Activated CD4-positive, CD25-positive, alpha-beta regulatory T cell (primary cell): ENCODE measurements at regions not wholly inside any gene's neighbourhood (a gene's known extent, or its start where the extent isn't known, plus 50 kb on each side); places are given as distances from the start of the nearest gene placed in this dataset.
"Not testable (repeated sequence)": the region's sequence is repeated elsewhere in the genome, so short reads cannot be mapped to it uniquely, and the experiment has no call there.

ENCODE experiments used
- DNase-seq, 4 experiments: peaks; one replicate each; lab custom pipeline; 2025; lab: John Stamatoyannopoulos, UW

DNA sequence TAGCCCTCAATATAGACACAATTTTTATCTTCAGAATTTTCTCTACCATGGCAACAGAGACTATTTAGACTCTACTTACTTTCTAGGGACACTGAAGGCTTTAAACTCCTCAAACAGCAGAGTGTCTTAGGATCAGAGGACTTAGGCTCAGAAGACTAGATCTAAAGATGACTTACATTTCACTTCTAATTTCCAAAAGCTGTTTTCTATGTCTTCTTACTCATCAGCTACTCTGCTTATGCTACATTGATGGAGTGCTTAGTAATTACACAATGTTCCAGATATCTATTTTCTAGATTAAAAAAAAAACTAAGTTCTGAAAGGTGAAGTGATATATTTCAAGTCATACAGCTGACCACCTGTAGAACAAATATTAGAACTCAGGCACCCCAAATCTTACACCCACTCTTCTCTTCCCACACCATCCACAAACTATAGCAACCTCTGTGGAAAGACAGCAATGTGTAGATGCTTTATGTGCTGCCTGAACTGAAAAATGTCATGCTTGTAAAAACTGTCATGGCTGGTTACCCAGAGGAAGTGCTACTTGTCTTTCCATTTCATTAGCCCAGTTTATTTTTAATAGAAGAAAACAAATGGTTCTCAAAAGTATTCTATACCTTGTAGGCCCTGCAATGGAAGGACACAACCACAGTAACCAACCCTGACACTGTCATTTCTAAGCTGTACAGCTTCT is 831.0 kb upstream of the ACVR2A start:
- DNase-seq, result no peak

DNA sequence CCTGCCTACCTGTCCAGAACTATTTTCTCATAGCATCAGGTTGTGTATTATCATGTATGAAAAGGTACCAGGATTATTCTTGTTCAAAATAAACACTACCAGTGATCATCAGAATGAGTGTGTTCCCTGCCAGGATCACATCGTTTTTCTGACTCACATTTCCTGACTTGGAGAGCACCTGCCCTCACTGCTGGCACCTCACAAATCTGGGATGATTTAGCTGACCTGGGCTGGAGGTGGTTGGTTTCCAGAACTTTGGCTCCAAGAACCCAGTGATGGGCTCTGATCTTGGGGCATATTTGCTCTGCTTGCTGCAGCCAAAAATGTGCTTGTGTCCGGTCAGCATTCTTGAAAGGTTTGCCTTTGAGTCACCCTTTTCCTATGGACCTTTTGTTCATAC is 836.3 kb upstream of the ACVR2A start:
- no peak for DNase-seq

DNA sequence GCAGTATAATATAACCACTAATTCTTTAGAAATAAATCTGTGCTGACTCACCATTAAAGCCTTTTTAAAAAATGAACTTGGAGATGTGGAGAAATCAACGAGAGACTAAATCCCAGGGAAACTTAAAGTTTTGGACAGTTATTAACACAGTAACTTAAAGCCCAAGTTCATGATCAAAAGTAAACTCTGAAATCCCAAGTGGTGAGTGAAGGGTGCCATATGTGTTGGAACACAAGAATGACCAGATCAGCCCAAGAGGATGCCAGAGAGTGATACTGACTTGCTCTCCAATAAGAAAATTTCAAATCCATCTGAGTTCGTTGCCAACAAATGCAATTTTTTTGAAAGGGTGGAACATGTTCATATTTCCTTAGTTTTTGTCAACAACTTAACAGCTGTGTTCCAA is 838.1 kb upstream of the ACVR2A start:
- DNase-seq, result no peak

DNA sequence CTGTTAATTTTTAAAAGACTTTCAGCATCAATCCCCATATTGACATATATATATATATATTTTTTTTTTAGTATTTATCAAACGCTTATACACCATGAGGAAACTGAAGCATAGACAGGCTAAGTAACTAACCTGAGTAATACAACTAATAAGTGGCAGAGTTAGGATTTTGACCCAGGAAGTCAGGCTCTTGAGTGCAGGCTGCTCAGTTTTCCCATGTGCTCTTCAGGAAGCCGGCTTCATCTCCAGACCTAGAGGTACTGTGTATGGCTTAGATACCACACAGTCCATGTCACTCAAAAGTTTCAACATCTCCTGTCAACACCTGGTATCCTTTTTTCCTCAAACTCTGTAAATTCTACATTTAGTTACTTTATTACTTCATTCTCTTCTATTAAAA is 841.7 kb upstream of the ACVR2A start:
- no peak for DNase-seq

DNA sequence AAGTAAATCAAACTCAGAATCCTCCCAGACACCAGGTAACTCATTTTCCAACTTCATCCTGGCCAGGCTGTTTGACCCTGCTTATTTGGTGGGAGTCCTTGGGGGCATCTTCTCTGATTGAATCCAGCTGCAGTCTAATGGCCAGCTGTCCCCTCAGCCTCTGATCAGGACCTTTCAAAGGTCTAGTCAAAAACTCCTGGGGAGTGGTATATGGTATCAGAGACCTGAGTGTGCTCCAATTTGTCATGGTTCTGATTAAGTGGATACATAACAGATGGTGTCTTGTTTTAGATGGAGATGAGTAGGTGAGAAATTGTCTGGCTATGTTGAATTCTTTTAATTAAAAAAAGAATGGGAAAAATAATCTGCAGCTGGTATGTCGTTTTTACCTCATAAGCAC is 842.6 kb upstream of the ACVR2A start:
- no peak for DNase-seq

DNA sequence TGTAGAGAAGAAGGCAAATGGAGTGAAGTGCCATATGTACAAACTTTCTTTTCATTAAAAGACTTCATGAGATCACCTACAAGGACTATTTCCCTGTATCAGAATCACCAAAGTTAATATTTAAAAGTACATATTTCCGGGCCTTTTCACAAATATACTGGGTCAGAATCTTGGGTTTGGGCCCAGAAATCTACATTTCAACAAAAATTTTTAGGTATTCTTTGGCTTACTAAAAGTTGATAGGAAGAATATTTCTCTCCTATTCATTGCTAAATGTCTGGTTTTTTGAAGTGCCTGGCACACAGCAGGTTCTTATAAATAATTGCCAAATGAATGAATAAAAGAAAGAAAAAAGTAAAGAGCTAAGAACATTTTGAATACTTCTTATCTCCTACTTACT is 843.8 kb upstream of the ACVR2A start:
- no peak for DNase-seq

DNA sequence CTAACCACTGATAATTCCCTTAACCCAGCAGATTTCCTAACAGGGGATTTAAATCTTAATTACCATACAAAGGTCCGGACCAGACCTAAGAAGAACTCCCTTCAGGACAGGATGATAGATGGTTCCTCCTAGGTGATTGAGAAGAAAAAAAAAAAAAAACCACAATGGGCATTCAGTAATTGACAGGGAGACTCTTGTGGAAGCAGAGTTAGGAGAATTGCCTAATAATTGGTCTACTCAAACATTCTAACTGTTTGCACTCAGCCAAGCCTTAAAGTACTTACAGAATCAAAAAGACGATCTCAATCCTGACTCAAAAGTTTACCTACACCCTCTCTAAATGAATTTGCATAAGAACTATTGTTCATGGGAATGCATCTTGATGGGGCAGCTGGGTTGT is 844.7 kb upstream of the ACVR2A start:
- not testable (repeated sequence) for DNase-seq

DNA sequence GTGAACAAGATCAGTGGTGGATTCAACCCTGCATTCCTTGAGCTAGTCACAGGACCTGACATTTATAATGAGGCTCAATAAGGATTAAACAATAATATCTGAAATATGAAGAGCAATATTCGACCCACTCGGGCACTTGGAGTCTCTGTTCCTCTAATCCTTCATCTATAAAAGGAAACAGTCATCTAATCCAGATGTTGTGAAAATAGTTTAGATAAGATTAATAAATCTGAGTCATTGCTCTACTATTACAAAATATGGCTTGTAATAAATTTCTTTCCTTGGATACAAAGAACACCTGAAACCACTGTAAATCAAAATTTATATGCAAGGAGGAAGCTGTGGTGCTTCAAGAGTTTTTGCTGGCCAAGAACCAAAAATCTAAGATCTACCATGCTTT is 846.9 kb upstream of the ACVR2A start:
- DNase-seq, result no peak

DNA sequence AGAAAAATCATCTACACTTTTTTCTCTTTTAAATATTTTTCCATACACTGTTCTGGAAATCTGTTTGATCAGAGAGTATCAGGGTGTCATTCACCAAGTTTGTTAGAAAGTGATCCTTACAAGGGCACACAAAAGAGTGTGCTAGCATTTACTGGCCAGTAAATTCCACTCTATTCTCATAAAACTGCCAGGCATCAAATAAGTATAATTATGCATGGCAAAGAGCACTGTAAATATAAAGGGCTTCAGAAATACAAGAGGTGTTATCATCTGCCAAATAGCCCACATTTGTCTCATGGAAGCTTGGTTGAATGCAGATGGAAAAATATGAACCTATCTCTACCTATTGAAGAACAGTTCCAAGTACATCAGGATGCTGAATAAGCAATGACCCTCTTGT is 847.3 kb upstream of the ACVR2A start:
- no peak for DNase-seq

DNA sequence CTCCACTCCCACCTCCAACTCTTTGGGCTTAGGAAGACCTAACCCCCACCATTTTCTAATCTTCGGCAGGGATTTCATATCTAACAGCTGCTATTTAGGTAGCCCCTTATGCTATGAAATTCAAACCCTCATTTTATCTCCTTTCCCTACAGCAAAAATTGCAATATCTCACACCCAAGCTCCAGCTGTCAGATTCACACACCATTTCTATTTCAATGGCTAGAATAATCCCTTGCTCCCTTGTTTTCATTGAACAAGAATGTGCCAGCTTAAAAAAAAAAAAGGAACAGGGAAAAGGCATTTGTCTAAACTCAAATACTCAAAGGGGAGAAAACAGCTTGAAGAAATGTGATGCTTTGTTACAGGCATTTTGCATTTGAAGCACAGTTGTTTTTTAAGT is 850.6 kb upstream of the ACVR2A start:
- no peak for DNase-seq

DNA sequence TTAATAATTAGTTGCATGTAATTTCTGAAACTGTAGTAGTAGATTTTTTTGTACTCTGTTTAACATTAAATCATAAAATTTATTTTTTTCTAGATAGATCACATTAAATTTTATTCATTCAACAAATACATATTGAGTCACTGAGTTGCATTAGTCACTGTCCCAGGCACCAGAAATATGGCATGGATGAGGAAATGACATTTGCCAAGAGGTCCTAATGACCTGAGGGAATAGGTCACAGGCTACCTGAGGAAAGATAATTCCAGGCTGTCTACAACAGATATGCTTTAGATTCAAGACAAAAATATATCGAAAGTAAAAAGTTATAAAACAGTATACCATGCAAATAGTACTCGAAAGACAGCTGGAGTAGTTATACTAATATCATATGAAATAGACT is 852.4 kb upstream of the ACVR2A start:
- no peak for DNase-seq

DNA sequence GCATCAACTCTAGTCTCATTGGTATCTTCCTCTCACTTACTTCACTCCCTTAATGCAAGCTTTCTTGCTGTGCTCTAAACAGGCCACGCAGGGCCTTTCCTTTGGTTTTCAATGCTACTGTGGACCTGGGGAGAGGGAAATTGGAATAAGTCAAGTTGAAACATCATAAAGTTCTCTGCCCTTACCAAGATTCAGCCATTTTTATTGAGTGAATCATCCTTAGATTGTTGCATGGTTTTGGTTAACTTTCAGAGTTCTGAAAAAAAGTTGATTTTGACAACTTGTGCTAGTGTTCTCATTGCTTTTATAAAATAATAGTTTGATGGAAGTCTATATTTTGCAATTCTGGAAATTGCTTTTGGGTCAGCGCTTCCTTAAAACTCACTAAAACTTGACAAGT is 852.8 kb upstream of the ACVR2A start:
- no peak for DNase-seq

DNA sequence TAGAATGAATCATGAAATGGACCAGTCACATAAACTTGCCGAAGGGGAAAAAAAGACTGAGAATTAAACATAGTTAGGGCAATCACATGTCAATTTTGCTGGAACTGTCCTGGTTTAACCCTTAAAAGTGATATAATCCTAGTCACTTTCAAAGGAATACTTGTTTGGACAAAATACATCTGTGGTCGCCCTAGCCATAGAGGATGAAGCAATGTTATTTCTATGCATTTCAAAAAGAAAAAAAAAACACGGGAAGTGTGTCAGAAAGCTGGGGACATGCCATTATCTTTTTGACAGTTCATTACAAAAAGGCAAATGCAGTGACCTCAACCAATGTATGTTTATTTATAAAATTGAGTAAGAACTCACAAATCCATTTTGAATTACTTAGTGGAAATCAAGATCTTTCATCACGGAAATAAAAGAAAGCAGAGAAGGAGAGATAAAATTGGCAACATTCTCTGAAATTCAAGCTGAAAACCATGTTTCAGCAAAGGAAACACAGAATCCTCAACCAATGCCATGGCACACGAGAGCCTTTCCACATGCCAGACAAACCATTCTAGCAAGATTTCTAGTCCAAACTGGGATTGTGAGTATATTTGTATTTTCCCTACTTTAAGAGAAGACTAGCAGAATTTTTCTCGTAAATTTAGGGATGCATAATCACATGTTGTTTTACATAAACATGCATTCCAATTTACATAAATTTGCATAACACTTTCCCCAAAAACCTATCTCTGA is 854.3 kb upstream of the ACVR2A start:
- DNase-seq, result no peak

DNA sequence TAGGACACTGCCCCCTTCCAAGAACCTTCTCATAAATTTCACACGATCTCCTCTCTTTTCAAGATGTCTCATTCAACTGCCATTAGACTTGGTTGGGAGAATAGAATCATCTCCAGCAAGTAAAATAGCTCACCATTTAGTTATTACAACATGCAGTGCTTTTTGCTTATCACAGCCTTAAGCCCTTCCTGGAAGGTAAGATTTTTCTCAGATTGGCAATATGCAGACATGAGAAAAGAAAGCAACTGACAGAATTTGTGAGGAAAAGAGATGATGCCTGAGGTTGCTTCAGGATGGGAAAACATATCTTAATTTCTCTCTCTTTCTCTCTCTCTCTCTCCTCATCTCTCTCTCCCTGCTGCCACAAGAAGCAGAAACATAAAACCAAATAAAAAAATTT is 855.1 kb upstream of the ACVR2A start:
- DNase-seq, result no peak

DNA sequence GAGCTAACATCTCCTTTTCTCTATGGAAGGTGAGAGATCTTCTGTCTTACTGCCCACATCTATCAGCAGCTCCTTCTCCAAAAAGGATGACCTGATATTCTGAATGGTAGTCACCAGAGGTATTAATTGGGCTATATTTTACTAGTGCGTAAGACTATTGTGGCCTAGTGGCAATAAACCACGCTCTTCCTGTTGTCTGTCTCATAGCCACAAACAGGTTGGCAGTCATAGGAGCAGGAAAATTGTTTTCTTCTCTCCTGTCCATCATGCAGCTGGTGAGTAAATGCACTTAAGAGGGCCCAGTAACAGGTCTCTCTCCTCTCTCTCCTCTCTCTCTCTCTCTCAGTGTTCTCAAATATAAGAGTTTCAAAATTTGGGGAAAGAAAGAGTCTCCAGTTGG is 856.8 kb upstream of the ACVR2A start:
- no peak for DNase-seq

DNA sequence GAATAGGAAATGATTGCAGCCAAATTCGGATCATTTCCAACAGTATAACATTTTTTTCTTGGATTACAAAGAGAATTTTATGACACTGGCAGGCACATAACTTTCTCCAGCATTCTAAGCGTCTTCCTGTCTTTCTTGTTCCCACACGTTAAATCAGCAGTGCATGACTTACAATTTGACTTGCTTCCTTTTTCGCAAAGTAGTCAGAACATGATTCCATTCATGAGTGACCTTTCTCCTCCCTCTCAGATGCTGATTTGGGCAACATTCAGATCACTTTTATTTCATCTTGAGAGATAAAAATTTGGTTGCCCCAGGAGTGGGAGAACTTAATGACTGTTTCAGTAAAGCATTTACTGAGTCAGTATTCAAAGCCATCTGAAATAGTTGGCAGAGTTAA is 858.7 kb upstream of the ACVR2A start:
- no peak for DNase-seq

DNA sequence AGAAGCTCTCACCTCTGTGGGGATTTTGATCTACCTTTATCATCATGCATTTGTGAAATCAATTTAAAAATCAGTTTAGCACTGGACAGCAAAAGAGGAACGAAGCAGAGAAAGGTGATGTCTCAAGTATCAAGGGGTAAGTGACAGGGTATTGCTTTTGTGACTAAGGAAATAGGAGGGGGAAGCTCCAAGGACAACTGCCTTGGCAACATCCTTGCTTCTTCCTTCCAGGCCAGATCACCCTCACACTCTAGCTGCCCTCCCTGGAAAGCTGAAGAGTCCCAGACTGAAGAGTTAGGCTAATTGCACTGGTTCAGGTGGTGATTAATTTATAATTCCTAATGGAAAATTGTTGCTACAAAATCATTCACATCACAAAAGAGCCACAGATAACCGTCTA is 859.1 kb upstream of the ACVR2A start:
- no peak for DNase-seq

DNA sequence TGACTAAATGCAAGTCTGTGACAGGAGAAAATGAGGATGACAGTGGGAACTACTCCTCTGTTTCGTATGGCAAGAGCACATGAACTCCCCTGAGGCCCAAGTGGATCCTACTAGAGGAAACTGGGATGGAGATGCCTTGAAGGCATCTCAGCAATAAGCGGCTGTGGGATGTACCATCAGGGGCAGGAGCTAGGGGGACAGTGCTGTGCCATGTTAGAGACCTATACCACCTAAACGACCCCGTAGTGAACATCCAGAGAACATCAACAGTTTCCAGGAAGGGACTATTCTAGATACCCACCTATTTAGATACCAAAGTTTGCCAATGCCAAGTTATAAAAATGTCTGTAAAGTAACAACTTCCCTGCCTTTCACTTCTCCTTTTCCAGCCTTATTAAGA is 860.8 kb upstream of the ACVR2A start:
- DNase-seq, result no peak

DNA sequence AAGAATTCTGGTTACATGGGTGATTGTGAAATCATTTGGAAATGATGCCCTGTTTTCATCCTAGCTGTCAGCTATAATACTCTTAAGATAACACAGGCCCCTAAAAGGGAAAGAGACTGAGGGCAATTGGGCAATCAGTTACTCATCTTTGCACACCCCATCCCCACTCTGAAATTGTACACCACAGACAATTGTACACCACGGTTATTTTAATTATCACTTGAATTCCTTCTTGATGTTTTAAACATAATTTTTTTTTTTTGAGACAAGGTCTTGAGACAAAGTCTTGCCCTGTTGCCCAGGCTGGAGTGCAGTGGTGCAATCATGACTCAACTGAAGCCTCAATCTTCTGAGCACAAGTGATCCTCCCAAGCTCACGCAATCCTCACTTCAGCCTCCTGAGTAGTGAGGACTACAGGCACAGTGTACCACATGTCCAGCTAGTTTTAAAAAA is 862.4 kb upstream of the ACVR2A start:
- DNase-seq, result no peak

DNA sequence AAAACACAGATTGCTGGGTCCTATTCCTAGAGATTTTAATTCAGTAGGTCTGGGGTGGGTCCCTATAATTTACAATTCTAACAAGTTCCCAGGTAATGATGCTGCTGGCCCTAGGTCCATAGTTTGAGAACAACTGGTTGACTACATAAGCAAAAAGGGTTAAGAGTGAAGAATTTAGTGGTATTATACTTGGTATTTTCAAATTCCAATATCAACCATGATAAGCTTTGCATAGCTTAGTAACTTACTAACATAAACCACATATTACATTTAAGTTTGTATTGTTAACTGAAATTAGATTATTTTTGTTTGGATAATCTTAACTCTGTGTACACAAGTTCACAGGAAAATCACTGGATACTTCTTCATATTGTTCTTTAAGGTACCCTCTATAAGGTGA is 862.9 kb upstream of the ACVR2A start:
- no peak for DNase-seq

DNA sequence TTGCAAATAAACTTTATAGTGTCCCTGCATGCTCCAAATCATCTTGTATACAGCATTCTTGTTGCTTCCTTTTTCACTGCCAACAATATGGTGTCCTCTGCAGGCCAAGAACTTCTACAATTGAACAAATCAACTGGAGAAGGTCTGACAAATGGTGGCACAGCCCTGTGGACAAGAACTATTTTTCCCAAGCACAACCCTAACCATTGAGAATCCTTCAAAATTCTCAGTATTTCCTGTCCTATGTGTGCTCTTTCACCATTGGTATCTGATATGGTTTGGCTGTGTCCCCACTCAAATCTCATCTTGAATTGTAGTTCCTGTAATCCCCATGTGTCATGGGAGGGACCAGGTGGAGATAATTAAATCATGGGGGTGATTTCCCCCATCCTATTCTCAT is 865.1 kb upstream of the ACVR2A start:
- no peak for DNase-seq

DNA sequence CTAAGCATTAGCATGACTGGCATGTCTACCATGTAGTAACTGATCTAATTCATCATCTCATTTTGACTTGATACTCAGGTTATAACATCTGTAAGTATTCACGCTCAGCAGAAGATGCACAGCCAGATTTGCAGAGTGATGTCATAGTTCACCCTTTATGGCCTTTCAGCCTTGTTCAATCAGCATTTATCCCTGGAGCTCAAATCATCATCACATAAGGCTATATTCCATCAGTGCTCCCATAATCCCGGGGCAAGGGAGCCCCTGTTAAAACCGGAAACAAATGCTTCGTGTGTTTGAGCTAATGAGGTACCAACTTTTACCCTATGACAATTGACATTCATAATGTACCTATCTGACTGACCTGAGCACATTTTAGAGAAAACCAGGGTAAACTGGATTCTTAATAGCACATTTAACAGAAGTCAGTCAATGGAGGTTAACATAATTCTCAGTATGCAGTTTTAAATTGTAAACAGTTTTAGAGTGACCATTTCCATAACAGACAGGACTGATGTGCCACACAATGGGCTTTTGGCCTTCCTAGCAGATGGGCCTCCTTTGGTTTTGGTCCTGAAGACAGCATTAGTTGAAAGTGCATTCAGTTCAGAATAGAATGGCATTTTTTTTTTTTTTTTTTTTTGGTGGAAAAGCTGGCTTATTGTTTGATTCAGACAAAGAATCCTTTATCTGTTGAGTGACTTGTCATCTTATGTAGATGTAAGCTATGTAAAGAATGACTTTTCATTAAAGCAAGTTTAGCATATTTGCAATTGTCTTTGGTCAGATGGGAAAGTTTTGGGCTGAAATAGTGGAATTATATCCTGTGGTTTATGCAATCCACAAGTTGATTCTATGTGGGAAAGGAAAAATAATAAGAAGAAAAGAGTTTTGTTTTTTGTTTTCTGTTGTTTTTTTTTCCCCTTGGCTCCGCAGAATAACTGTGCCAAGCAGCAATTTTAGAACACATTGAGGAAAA is 866.0 kb upstream of the ACVR2A start:
- no peak for DNase-seq

DNA sequence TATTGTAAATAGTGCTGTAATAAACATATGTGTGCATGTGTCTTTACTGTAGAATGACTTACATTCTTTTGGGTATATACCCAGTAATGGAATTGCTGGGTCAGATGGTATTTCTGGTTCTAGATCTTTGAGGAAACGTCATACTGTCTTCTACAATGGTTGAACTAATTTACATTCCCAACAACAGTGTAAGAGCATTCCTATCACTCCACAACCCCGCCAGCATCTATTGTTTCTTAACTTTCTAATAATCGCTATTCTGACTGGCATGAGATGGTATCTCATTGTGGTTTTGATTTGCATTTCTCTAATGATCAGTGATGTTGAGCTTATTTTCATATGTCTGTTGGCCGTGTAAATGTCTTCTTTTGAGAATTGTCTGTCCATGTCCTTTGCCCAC is 873.8 kb upstream of the ACVR2A start:
- not testable (repeated sequence) for DNase-seq
